ENCODE measurements at regions not wholly inside any gene's neighbourhood (a gene's known extent, or its start where the extent isn't known, plus 50 kb on each side); places are given as distances from the start of the nearest gene placed in this dataset.

DNA sequence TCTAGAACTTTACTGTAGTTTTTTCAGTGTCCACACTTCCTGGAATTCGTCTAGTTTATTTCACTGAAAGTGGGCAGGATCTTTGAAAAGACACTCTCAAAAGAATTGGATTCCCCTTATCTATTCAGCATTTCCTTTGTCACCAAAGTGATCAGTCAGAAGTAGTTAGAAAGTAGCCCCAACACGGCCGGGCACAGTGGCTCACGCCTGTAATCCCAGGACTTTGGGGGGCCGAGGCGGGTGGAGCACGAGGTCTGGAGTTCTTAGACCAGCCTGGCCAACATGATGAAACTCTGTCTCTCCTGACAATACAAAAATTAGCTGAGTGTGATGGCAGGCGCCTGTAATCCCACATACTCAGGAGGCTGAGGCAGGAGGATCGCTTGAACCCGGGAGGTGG is 69.0 kb upstream of the KMT2C start:
- TF ChIP-seq, protein P1, sequence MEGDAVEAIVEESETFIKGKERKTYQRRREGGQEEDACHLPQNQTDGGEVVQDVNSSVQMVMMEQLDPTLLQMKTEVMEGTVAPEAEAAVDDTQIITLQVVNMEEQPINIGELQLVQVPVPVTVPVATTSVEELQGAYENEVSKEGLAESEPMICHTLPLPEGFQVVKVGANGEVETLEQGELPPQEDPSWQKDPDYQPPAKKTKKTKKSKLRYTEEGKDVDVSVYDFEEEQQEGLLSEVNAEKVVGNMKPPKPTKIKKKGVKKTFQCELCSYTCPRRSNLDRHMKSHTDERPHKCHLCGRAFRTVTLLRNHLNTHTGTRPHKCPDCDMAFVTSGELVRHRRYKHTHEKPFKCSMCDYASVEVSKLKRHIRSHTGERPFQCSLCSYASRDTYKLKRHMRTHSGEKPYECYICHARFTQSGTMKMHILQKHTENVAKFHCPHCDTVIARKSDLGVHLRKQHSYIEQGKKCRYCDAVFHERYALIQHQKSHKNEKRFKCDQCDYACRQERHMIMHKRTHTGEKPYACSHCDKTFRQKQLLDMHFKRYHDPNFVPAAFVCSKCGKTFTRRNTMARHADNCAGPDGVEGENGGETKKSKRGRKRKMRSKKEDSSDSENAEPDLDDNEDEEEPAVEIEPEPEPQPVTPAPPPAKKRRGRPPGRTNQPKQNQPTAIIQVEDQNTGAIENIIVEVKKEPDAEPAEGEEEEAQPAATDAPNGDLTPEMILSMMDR (IDR thresholded peaks at IDR 0.05 in 8 of 11, conservative IDR thresholded peaks at IDR 0.05 in 3 of 11) = no peak
- TF ChIP-seq POLR2A (IDR thresholded peaks at IDR 0.05) = no peak

Data from spleen (tissue), 7 donors.